GM06990 (cell line): ENCODE measurements at regions not wholly inside any gene's neighbourhood (a gene's known extent, or its start where the extent isn't known, plus 50 kb on each side); places are given as distances from the start of the nearest gene placed in this dataset.
"Not testable (repeated sequence)": the region's sequence is repeated elsewhere in the genome, so short reads cannot be mapped to it uniquely, and the experiment has no call there.

Experiments
- DNase-seq: peaks from one replicate; pipeline ENCODE4 v3.0.0-alpha.2; 2011; ENCODE audit not compliant: insufficient read length; ENCODE audit errors: extremely low read depth
- H3K27me3 ChIP-seq: replicated peaks from 2 replicates; pipeline ENCODE4 v1.6.0; 2011; ENCODE audit warnings: low read length; ENCODE audit not compliant: control insufficient read depth, insufficient read depth
- H3K36me3 ChIP-seq: 2 replicates; pipeline ENCODE4 v1.5.1; 2011; ENCODE audit warnings: low read length; ENCODE audit not compliant: control insufficient read depth, insufficient read depth
- H3K4me3 ChIP-seq: replicated peaks from 2 replicates; pipeline ENCODE4 v1.5.1; 2011; ENCODE audit warnings: low read depth, mild to moderate bottlenecking, control low read depth, low read length
- TF ChIP-seq, protein P1 (sequence below): IDR thresholded peaks from 2 replicates; pipeline ENCODE4 v1.5.1; 2011; ENCODE audit warnings: low read length, control low read depth, mild to moderate bottlenecking, inconsistent platforms; ENCODE audit not compliant: insufficient read depth, poor library complexity, severe bottlenecking

GRCh38 chr12:65728848-65729793 is 95.2 kb upstream of the HMGA2 start:
- TF ChIP-seq, protein P1, sequence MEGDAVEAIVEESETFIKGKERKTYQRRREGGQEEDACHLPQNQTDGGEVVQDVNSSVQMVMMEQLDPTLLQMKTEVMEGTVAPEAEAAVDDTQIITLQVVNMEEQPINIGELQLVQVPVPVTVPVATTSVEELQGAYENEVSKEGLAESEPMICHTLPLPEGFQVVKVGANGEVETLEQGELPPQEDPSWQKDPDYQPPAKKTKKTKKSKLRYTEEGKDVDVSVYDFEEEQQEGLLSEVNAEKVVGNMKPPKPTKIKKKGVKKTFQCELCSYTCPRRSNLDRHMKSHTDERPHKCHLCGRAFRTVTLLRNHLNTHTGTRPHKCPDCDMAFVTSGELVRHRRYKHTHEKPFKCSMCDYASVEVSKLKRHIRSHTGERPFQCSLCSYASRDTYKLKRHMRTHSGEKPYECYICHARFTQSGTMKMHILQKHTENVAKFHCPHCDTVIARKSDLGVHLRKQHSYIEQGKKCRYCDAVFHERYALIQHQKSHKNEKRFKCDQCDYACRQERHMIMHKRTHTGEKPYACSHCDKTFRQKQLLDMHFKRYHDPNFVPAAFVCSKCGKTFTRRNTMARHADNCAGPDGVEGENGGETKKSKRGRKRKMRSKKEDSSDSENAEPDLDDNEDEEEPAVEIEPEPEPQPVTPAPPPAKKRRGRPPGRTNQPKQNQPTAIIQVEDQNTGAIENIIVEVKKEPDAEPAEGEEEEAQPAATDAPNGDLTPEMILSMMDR = no peak
- Histone ChIP-seq H3K27me3 (no peaks in the 10 kb centered on the region; the same call in 1 of the 2 replicates), H3K4me3 (no peak overlapping the region), H3K36me3 (no peaks in the 10 kb centered on the region)
- no peak for DNase-seq

DNA sequence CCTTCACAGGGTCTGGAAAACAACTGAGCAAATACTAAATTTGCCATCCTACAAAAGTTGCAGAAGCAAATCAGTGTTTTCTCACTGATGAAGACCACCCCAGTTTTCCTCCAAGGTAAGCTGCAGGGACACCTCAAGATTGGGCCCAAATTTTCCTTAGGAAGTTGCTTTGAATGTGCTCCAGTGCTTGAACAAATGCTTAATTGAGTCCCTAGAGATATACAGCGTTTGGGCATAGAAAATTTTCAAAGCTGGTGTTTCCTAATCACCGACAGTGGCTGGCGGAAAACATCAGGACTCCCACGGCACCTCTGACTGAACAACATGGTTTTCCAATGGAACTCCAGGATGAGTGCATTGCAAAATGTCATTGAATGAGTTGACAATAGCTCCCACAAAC is 92.5 kb upstream of the HMGA2 start:
- no peaks in the 10 kb centered on the region for H3K36me3 ChIP-seq
- DNase-seq = no peak
- TF ChIP-seq, protein P1 = no peak
- H3K4me3 ChIP-seq = no peak overlapping the region
- H3K27me3 ChIP-seq = no peaks in the 10 kb centered on the region

- DNase-seq, H3K27me3 ChIP-seq, H3K36me3 ChIP-seq, H3K4me3 ChIP-seq: not testable (repeated sequence)
Observed at GRCh38 chr12:65733643-65734042, 90.6 kb upstream of the HMGA2 start.

DNA sequence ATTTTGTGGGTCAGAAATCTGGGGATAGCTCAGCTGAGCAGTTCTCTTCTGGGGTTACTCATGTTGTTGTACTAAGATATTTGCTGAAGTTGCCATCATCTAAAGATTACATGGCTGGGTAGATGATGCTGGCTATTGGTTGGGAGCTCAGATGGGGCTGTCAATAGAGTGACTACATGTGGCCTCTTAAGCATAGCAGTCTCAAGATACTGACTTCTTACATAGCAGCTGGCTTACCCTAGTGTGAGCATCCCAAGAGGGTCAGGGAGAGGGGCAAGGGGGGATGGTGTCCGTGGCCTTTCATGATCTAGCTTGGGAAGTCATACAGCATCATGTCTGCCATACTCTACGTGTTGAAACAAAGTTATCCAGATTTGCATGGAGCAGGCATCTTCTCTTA is 90.1 kb upstream of the HMGA2 start:
- no peak for DNase-seq
- no peaks in the 10 kb centered on the region for H3K36me3 ChIP-seq
- no peaks in the 10 kb centered on the region for H3K27me3 ChIP-seq
- TF ChIP-seq, protein P1 = no peak
- no peak overlapping the region for H3K4me3 ChIP-seq

GRCh38 chr12:65739606-65740005 is 84.7 kb upstream of the HMGA2 start:
- TF ChIP-seq, protein P1 = no peak
- no peak for DNase-seq

DNA sequence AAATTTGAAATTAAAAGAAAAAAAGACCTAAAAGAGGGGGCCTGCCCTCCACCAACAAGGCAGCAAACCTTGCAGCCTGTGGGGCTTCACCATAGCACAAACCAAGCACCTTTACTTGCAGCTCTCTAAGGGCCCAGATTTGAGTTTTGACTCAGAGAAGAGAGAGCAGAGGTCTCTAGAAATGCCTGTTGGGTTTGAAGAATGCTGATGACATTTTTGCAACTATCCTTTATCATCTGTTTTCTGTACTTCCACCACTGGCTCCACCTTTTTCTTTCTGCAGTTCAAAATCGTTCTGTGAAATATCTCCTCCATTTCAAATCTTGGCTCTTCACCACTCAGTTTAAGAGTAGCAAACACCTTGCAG is 83.8 kb upstream of the HMGA2 start:
- no peak overlapping the region for H3K4me3 ChIP-seq
- H3K36me3 ChIP-seq = no peaks in the 10 kb centered on the region
- no peak for DNase-seq
- no peaks in the 10 kb centered on the region; the same call in 1 of the 2 replicates for H3K27me3 ChIP-seq
- TF ChIP-seq, protein P1 = no peak

More at GRCh38 chr12:65739606-65740005, 84.7 kb upstream of the HMGA2 start:
- Histone ChIP-seq H3K36me3 (no peaks in the 10 kb centered on the region), H3K4me3 (no peak overlapping the region), H3K27me3 (no peaks in the 10 kb centered on the region; the same call in 1 of the 2 replicates)
